ENCODE measurements at regions not wholly inside any gene's neighbourhood (a gene's known extent, or its start where the extent isn't known, plus 50 kb on each side); places are given as distances from the start of the nearest gene placed in this dataset.

DNA sequence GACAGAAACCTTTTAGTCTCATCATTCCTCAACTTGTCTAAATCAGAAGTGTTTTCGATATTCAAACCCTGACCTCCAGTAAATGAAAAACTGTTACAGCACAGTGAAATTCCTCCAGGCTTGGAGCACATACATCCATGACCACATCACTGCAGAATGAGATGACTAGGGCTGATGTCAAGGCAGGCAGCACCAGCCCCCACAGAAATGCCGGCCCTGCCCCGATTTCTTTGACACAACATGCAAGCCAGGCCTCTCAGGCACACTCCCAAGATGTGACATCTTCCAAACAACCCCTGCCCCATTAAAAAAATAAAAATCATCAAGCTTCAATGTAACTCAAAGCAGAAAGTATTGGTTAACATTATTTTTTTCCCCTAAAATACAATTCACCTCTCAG lies 103.3 kb downstream of the CTAGE1 start:
- no peak for ATAC-seq

DNA sequence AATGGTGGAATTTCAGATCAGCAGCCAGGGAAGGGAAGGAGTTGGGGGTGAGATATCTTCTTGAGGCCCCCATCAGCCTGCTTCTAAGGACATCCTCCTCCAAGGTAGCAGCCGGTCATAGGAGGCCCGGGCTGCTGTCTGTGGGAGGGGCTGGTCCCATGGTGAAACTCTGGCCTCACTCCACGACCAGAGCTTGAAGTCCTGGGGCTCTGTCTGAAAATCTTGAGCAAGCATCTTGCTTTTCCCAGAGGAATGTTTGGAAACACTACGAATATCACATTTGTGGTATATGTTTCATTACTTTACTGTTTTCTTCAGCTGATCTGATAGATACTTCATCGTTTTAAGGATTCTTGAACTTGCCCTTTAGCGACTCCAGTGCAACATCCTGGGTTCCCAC lies 103.7 kb downstream of the CTAGE1 start:
- no peaks in the 10 kb centered on the region for H3K27me3 Mint-ChIP-seq
- no peak for DNase-seq
- no peaks in the 10 kb centered on the region for H3K36me3 Mint-ChIP-seq (ENCODE audit: low read depth)
- H3K4me3 Mint-ChIP-seq = no peak overlapping the region
- H3K9me3 Mint-ChIP-seq = no peaks in the 10 kb centered on the region
- no peaks in the 10 kb centered on the region for H3K4me1 Mint-ChIP-seq
- ATAC-seq = no peak
- H3K27ac Mint-ChIP-seq = no peak overlapping the region

More for the DNA sequence above, 103.3 kb downstream of the CTAGE1 start:
- Mint-ChIP-seq H3K27me3 (no peaks in the 10 kb centered on the region), H3K27ac (no peak overlapping the region), H3K9me3 (no peaks in the 10 kb centered on the region), H3K4me1 (no peaks in the 10 kb centered on the region), H3K36me3 (ENCODE audit: low read depth) (no peaks in the 10 kb centered on the region), H3K4me3 (no peak overlapping the region)
- DNase-seq = no peak

GRCh38 chr18:22311301-22311700 lies 106.4 kb downstream of the CTAGE1 start:
- no peak overlapping the region for H3K27ac Mint-ChIP-seq
- H3K27me3 Mint-ChIP-seq = no peaks in the 10 kb centered on the region
- H3K4me3 Mint-ChIP-seq = no peak overlapping the region
- H3K36me3 Mint-ChIP-seq (ENCODE audit: low read depth) = no peaks in the 10 kb centered on the region
- no peaks in the 10 kb centered on the region for H3K4me1 Mint-ChIP-seq
- H3K9me3 Mint-ChIP-seq = no peaks in the 10 kb centered on the region
- DNase-seq (no peak), ATAC-seq (no peak)

DNA sequence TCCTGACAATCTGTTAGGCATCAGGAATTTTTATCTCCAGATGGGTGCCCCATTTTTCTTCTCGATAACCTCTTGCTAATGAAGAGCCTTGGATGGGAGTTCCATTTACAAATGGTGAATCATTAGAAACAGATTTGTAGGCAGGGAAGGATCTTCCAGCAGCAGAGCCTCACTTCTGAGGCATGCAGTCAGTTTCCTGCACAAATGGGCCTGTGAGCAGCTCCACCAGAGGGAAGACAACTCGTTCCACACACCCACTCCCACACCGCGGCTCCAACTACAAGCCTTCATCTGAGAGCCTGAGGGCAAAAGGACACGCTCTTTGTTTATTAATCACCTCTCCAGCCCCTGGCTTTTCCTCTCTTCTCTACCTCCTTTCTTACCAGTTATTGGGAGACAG lies 108.5 kb downstream of the CTAGE1 start:
- H3K4me3 Mint-ChIP-seq = no peak overlapping the region
- H3K27me3 Mint-ChIP-seq = peaks cover 2% of the 10 kb centered on the region
- DNase-seq = no peak
- H3K27ac Mint-ChIP-seq = no peak overlapping the region
- no peaks in the 10 kb centered on the region for H3K4me1 Mint-ChIP-seq
- ATAC-seq = no peak
- H3K9me3 Mint-ChIP-seq = no peaks in the 10 kb centered on the region
- no peaks in the 10 kb centered on the region for H3K36me3 Mint-ChIP-seq (ENCODE audit: low read depth)

DNA sequence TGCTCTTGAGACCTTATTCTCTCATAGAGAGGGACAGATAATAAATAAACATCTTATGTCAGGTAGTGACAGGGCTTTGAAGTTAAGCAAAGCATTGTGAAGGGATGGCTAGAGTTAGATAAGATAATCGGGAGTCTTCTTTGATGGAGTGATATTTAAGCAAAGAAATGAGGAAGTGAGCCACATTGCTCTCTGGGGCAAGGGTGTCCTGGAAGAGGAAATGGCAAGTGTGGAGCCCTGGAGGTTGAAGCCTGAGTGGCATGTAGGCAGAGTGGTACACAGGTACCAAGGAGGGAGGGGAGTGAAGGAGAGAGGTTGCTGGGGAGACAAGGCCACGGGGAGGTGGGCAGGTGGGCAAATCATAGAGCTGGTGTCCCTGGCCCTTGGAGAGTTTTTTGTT lies 110.2 kb downstream of the CTAGE1 start:
- H3K4me3 Mint-ChIP-seq = no peak overlapping the region
- no peak overlapping the region for H3K27ac Mint-ChIP-seq
- DNase-seq (no peak), ATAC-seq (no peak)
- H3K36me3 Mint-ChIP-seq (ENCODE audit: low read depth) = no peaks in the 10 kb centered on the region
- no peaks in the 10 kb centered on the region for H3K4me1 Mint-ChIP-seq
- H3K27me3 Mint-ChIP-seq = peaks cover 4% of the 10 kb centered on the region
- H3K9me3 Mint-ChIP-seq = no peaks in the 10 kb centered on the region

DNA sequence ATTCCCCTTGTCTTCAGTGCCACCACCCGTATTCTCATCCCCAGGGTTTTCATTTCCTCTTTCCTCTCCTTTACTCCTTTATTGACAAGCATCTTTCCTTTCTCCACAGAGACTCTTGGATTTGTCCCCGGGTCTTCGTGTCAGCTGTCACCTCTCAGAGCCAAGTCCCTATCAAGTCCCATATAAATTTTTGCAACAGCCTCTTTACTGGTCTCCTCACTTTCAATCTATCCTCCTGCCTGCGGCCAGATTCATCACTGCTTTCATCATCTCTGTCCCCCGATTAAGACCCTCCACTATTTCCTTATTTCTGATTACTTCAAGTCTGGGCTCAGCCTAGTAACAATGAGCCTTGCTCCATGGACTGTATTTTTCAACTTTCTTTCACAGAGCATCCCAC lies 113.8 kb downstream of the CTAGE1 start:
- Mint-ChIP-seq H3K27me3 (peaks cover 4% of the 10 kb centered on the region), H3K9me3 (no peaks in the 10 kb centered on the region), H3K4me1 (no peaks in the 10 kb centered on the region), H3K36me3 (ENCODE audit: low read depth) (no peaks in the 10 kb centered on the region), H3K4me3 (no peak overlapping the region), H3K27ac (no peak overlapping the region)
- ATAC-seq (no peak), DNase-seq (no peak)

DNA sequence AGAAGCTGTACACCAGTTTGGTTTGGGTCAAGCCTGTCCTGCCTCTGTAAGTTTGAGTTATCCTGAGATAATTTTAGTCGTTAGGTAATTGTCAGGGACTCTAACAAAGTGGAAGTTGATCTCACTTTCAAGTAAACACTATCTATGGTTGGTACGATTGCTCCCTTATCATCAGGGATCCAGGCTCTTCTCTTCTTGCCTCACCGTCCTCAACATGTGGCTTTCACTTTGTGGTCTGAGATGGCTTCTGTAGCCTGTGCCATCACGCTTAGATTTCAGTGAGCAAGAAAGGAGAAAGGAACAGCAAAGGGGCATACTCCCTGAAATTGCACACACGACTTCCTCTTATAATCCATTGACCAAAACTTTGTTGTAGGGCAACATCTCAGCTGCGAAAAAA lies 115.6 kb downstream of the CTAGE1 start:
- peaks cover 4% of the 10 kb centered on the region for H3K27me3 Mint-ChIP-seq
- H3K36me3 Mint-ChIP-seq (ENCODE audit: low read depth) = no peaks in the 10 kb centered on the region
- H3K4me1 Mint-ChIP-seq = no peaks in the 10 kb centered on the region
- DNase-seq (no peak), ATAC-seq (no peak)
- no peak overlapping the region for H3K27ac Mint-ChIP-seq
- no peaks in the 10 kb centered on the region for H3K9me3 Mint-ChIP-seq
- no peak overlapping the region for H3K4me3 Mint-ChIP-seq

- no peak for ATAC-seq
- Mint-ChIP-seq H3K36me3 (ENCODE audit: low read depth) (no peaks in the 10 kb centered on the region), H3K27ac (no peak overlapping the region), H3K4me3 (no peak overlapping the region), H3K4me1 (no peaks in the 10 kb centered on the region), H3K27me3 (peaks cover 4% of the 10 kb centered on the region), H3K9me3 (no peaks in the 10 kb centered on the region)
- no peak for DNase-seq
These were observed 116.8 kb downstream of the CTAGE1 start for GRCh38 chr18:22300665-22301636.

DNA sequence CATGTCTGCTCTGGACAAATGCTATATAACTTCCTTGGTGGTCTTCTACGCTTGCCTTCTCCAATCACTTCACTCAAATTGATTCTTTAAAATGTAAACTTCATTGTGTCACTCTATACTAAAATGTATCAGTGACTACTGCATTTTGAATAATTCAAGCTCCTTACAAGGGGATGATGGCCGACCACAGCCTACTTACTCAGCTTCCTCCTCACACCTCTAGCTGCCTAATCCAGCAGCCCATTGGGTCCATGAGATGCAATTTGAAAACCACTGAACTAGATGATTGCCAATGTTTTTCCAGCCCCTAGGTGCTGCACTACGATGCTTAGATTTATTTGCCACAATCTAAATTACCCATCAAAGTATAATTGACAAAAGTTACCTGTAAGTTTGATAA lies 120.7 kb downstream of the CTAGE1 start:
- ATAC-seq (no peak), DNase-seq (no peak)
- Mint-ChIP-seq H3K27ac (no peak overlapping the region), H3K4me1 (no peaks in the 10 kb centered on the region), H3K9me3 (no peaks in the 10 kb centered on the region), H3K36me3 (ENCODE audit: low read depth) (no peaks in the 10 kb centered on the region), H3K27me3 (peaks cover 2% of the 10 kb centered on the region), H3K4me3 (no peak overlapping the region)

- H3K36me3 Mint-ChIP-seq (ENCODE audit: low read depth) = no peaks in the 10 kb centered on the region
- H3K27me3 Mint-ChIP-seq = peaks cover 2% of the 10 kb centered on the region
- no peak overlapping the region for H3K27ac Mint-ChIP-seq
- DNase-seq = no peak
- no peaks in the 10 kb centered on the region for H3K4me1 Mint-ChIP-seq
- no peak for ATAC-seq
- no peaks in the 10 kb centered on the region for H3K9me3 Mint-ChIP-seq
- H3K4me3 Mint-ChIP-seq = no peak overlapping the region
These were observed 121.4 kb downstream of the CTAGE1 start for GRCh38 chr18:22296304-22296703.

- Mint-ChIP-seq H3K36me3 (ENCODE audit: low read depth) (no peaks in the 10 kb centered on the region), H3K9me3 (peaks cover 12% of the 10 kb centered on the region), H3K27me3 (peaks cover 2% of the 10 kb centered on the region), H3K4me3 (no peak overlapping the region), H3K27ac (no peak overlapping the region), H3K4me1 (no peaks in the 10 kb centered on the region)
- ATAC-seq = no peak
- DNase-seq = no peak
These were observed 124.0 kb downstream of the GATA6 start for GRCh38 chr18:22293417-22293816.

GRCh38 chr18:22290004-22290403 lies 120.6 kb downstream of the GATA6 start:
- DNase-seq = no peak
- no peaks in the 10 kb centered on the region for H3K36me3 Mint-ChIP-seq (ENCODE audit: low read depth)
- H3K27me3 Mint-ChIP-seq = peaks cover 4% of the 10 kb centered on the region
- peaks cover 21% of the 10 kb centered on the region for H3K9me3 Mint-ChIP-seq
- peaks cover 5% of the 10 kb centered on the region for H3K4me1 Mint-ChIP-seq
- no peak for ATAC-seq
- H3K27ac Mint-ChIP-seq = no peak overlapping the region
- no peak overlapping the region for H3K4me3 Mint-ChIP-seq

DNA sequence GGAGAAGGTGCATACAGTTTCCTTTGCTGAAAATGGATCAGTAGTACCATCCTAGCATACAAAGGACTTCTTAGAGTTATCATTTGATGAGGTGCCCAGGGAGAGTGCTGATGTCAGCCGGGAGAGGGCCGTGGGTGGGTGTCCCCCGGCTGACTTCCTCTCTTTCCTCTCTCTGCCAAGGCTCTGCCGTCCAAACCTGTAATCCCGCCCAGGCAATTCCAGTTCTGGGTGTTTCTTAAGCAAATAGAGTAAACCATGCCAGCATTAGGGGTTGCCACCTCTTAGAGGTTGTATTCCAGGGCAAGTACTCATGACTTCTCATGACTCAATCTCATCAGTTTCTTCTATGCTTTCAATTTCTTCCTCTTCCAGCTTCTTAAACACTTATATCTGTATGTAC lies 117.2 kb downstream of the GATA6 start:
- Mint-ChIP-seq H3K27me3 (peaks cover 2% of the 10 kb centered on the region), H3K9me3 (peaks cover 27% of the 10 kb centered on the region), H3K4me1 (peaks cover 20% of the 10 kb centered on the region), H3K36me3 (ENCODE audit: low read depth) (no peaks in the 10 kb centered on the region), H3K27ac (no peak overlapping the region), H3K4me3 (no peak overlapping the region)
- ATAC-seq (no peak), DNase-seq (no peak)

DNA sequence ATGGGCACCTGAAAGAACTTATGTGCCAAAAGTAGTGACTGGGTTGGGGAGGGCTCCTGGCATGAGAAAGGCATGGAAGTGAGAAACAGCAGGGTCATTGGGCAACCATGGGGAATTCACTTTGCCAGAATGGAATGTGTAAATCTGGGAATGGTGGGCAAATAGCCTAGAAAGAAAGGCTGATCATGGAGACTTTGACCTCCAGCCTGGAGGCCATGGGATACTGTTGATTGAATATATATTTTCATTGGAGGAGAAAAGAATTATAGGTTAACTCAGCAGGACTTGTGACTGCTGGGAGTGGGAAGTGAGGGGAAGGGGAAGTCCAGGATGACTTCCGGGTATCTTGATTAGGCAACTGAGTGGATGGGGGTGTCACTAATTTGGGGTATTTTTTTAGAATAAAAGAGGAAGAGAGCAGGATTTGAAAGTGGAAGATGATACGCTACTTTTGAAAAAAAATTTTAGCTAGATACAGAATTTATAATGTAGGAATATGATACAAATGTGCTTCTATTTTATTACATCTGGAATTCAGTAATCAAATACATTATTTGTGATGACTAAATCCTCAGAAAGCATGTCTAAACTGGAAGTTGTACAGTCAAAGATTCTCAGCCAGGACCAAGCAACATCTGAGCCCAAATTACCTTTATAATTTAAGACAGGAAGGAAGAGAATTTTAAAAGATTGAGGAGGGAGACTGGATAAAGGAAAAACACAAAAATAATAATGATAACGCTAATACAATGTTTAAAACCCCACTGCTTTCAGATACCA lies 116.2 kb downstream of the GATA6 start:
- no peak overlapping the region for H3K4me3 Mint-ChIP-seq
- peaks cover 20% of the 10 kb centered on the region for H3K4me1 Mint-ChIP-seq
- no peaks in the 10 kb centered on the region for H3K36me3 Mint-ChIP-seq (ENCODE audit: low read depth)
- H3K27ac Mint-ChIP-seq = no peak overlapping the region
- no peak for DNase-seq
- H3K9me3 Mint-ChIP-seq = peaks cover 27% of the 10 kb centered on the region
- no peak for ATAC-seq
- H3K27me3 Mint-ChIP-seq = peaks cover 2% of the 10 kb centered on the region

Measured in activated naive CD8-positive, alpha-beta T cell treated with anti-CD3 and anti-CD28 coated beads, Interleukin-2, amount 50 U/mL, for 24 hours (primary cell).